Calu3 (cell line): ENCODE measurements at regions not wholly inside any gene's neighbourhood (a gene's known extent, or its start where the extent isn't known, plus 50 kb on each side); places are given as distances from the start of the nearest gene placed in this dataset.

ENCODE experiments used
- BruUV-seq: library from RNA; stranded (reverse); fragments of 400-500 nt; replicated peaks from 2 replicates; lab custom pipeline; 2021; lab: Mats Ljungman, UMichigan
- CTCF ChIA-PET: fragments of 300-600 bp; sonication (Branson Sonifier 250); formaldehyde crosslinking; loops from one replicate; lab custom pipeline; 2022; ENCODE audit warnings: antibody characterized with exemption; lab: Charles Lee
- DNase-seq: peaks from one replicate; pipeline ENCODE4 v3.0.0; 2022
- H3K27ac Mint-ChIP-seq: one replicate; pipeline ENCODE4 v1.8.0; 2022; ENCODE audit warnings: mixed read lengths; ENCODE audit not compliant: unreplicated experiment
- H3K27me3 Mint-ChIP-seq: one replicate; pipeline ENCODE4 v1.8.0; 2022; ENCODE audit warnings: mixed read lengths; ENCODE audit not compliant: unreplicated experiment
- H3K36me3 Mint-ChIP-seq: one replicate; pipeline ENCODE4 v1.8.0; 2022; ENCODE audit warnings: mild to moderate bottlenecking, moderate library complexity, mixed read lengths; ENCODE audit not compliant: insufficient read depth, unreplicated experiment
- H3K4me1 Mint-ChIP-seq: one replicate; pipeline ENCODE4 v1.8.0; 2022; ENCODE audit warnings: mild to moderate bottlenecking, low read depth, mixed read lengths; ENCODE audit not compliant: unreplicated experiment
- H3K4me3 Mint-ChIP-seq: one replicate; pipeline ENCODE4 v1.8.0; 2022; ENCODE audit warnings: mild to moderate bottlenecking, low read depth, moderate library complexity, mixed read lengths; ENCODE audit not compliant: unreplicated experiment
- H3K9me3 Mint-ChIP-seq: one replicate; pipeline ENCODE4 v1.8.0; 2022; ENCODE audit warnings: low read depth, mixed read lengths; ENCODE audit not compliant: unreplicated experiment
- intact Hi-C: fragments of 100-400 bp; cut with micrococcal nuclease; formaldehyde crosslinking; loops from one replicate; pipeline ENCODE4 v1.10.0; 2022; ENCODE audit not compliant: unreplicated experiment
- TF ChIP-seq, protein P1 (sequence below): fragments of 200-600 bp; IDR thresholded peaks from one replicate; pipeline ENCODE4 v1.8.0; 2022; ENCODE audit warnings: antibody characterized with exemption; ENCODE audit not compliant: unreplicated experiment

DNA sequence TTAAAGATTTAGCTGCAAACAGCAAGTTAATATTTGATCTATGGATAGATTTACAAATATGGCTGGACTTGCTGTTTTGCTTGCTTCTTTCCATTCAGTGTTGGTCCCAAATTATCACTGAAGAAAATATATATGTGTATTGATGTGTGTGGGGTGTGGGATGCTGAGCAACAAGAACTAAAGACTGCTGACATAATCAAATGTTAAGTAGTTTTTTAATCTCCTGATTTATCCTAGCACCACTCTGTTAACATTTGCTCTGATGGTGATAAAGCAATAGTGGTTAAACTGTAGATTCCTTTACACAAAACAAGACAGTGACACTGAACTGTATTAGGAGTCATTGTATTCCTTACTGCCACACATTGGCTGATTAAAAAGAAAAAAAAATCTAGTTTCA, 1023.5 kb upstream of the B3GALT2 start:
- Mint-ChIP-seq H3K27me3 (no peaks in the 10 kb centered on the region), H3K9me3 (no peaks in the 10 kb centered on the region), H3K4me1 (peaks cover 12% of the 10 kb centered on the region), H3K36me3 (no peaks in the 10 kb centered on the region), H3K4me3 (no peak overlapping the region), H3K27ac (no peak overlapping the region)
- CTCF ChIA-PET, result interaction anchor here (0.9 kb wide), 1 partner anchor 28 kb away, joined by 3 read pairs; no protein-coding TSS in a partner anchor
- DNase-seq, result no peak
- BruUV-seq, result no TSS peak
- TF ChIP-seq, protein P1, sequence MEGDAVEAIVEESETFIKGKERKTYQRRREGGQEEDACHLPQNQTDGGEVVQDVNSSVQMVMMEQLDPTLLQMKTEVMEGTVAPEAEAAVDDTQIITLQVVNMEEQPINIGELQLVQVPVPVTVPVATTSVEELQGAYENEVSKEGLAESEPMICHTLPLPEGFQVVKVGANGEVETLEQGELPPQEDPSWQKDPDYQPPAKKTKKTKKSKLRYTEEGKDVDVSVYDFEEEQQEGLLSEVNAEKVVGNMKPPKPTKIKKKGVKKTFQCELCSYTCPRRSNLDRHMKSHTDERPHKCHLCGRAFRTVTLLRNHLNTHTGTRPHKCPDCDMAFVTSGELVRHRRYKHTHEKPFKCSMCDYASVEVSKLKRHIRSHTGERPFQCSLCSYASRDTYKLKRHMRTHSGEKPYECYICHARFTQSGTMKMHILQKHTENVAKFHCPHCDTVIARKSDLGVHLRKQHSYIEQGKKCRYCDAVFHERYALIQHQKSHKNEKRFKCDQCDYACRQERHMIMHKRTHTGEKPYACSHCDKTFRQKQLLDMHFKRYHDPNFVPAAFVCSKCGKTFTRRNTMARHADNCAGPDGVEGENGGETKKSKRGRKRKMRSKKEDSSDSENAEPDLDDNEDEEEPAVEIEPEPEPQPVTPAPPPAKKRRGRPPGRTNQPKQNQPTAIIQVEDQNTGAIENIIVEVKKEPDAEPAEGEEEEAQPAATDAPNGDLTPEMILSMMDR, result no peak
- intact Hi-C loops, result no loop called here

DNA sequence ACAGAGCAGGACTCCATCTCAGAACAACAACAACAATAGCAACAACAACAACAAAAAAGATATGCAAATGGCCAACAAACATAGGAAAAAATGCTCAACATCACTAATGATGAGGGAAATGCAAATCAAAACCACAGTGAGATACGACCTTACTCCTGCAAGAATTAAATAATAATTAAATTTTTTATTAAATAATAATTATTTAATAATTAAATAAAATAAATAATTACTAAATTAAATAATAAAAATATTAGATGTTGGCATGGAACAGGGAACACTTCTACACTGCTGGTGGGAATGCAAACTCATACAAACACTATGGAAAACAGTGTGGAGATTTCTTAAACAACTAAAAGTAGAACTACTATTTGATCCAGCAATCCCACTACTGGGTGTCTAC, 1022.3 kb upstream of the B3GALT2 start:
- Mint-ChIP-seq H3K27ac (no peak overlapping the region), H3K4me3 (no peak overlapping the region), H3K4me1 (no peaks in the 10 kb centered on the region), H3K36me3 (no peaks in the 10 kb centered on the region), H3K27me3 (no peaks in the 10 kb centered on the region), H3K9me3 (no peaks in the 10 kb centered on the region)
- no TSS peak for BruUV-seq
- intact Hi-C loops, result no loop called here
- CTCF ChIA-PET, result no interaction called here
- TF ChIP-seq, protein P1, result no peak
- no peak for DNase-seq

DNA sequence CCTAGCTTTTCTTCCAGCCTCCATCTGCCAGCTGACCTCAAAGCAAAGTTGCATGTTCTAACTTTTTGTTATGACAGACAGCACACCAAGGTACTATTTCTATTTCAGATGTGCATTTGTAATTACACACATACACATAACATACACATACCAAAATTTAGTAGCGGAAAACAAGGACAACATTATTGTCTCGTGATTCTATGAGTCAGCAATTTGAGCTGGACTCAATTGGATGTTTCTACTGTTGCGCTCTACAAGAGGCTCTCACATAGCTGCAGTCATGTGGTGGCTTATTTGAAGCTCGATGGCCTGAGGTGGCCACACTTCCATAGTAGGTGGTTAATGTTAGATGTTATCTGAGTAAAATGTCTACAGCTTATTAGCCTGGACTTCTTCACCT, 1010.1 kb upstream of the B3GALT2 start:
- intact Hi-C loops, result no loop called here

DNA sequence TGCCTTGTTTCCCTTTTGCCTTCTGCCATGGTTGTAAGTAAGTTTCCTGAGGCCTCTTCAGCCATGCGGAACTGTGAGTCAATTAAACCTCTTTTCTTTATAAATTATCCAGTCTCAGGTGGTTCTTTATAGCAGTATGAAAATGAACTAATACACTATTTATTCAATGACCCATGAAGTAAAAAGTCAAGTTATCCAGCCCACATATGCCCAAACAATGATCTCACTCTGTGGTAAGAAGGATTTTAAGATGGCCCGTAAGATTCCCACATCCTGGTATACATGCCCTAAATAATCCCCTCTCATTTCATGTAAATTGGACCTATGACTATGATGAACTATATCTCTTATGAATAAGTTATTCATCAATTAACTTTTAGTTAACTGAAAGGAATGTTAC, 1008.3 kb upstream of the B3GALT2 start:
- DNase-seq, result no peak
- Mint-ChIP-seq H3K4me3 (no peak overlapping the region), H3K9me3 (no peaks in the 10 kb centered on the region), H3K4me1 (no peaks in the 10 kb centered on the region), H3K36me3 (no peaks in the 10 kb centered on the region), H3K27ac (no peak overlapping the region), H3K27me3 (no peaks in the 10 kb centered on the region)
- CTCF ChIA-PET, result interaction anchor here (0.5 kb wide), 1 partner anchor 627 kb away, joined by 6 read pairs; no protein-coding TSS in a partner anchor
- no TSS peak for BruUV-seq
- TF ChIP-seq, protein P1, result no peak
- intact Hi-C loops, result no loop called here

More for the DNA sequence above, 1010.1 kb upstream of the B3GALT2 start:
- Mint-ChIP-seq H3K4me1 (no peaks in the 10 kb centered on the region), H3K4me3 (no peak overlapping the region), H3K27ac (no peak overlapping the region), H3K9me3 (no peaks in the 10 kb centered on the region), H3K27me3 (no peaks in the 10 kb centered on the region), H3K36me3 (no peaks in the 10 kb centered on the region)
- TF ChIP-seq, protein P1, result no peak
- CTCF ChIA-PET, result no interaction called here
- BruUV-seq, result no TSS peak
- no peak for DNase-seq
